HG03354 (cell line): ENCODE measurements at regions not wholly inside any gene's neighbourhood (a gene's known extent, or its start where the extent isn't known, plus 50 kb on each side); places are given as distances from the start of the nearest gene placed in this dataset.

Experiments used
- ATAC-seq: cut with Tn5 transposase; IDR thresholded peaks from one replicate; pipeline ENCODE4 v1.9.1; 2021; ENCODE audit warnings: mild to moderate bottlenecking; ENCODE audit not compliant: unreplicated experiment, poor library complexity, severe bottlenecking

DNA sequence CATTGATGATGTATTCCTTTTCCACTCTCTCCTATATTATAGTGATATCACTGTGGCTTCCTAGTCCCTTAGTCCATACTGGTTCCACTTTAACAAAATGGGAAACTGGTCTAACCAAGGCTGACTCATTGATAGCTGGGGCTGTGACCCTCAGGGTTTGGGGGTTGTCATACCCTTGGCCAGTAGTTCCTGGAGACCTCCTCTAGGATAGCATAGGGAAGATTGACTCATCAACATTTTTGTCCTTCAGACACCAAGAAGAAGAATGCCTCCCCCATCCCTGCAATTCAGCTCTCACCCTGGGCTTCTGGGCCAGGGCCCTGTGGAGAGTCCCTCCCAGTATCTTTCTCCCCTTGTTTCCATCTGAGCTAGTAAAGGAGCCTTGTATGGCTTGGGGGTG lies 68.8 kb upstream of the PRPS1 start:
- ATAC-seq: no peak

DNA sequence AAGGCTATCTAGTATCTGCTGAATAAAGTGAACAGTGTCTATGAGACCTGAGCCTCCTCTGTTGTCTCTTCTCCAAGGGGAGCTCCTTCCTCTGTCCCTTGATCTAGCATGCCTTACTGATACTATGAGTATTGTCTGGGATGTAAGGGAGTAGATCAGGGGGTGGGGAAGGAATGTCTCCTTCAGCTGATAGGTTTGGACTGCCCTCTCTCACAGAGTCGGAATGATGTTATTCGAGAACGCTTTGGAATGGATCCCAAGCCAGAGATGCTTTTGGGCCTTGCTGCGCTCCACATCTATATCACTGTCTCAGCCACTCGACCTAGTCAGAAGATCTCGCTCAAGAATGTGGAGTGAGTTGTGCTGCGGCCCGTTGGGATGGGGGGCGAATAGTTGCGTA lies 68.3 kb upstream of the PRPS1 start:
- ATAC-seq: no peak

DNA sequence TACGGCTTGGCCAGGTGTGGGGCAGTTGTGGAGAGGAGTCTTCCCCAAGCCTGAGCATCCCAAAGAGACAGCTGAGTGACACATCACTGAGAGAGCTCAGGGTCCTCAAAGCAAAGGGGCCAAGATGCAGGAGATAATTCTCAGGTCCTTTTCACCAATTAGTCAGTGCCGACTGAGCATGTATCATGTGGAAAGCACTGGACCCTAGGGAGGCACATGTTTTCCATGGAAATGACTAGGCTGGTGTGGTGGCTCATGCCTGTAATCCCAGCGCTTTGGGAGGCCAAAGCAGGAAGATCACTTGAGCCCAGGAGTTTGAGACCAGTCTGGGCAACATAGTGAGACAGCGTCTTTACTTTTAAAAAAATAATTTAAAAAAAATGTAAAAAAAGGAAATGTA lies 67.3 kb upstream of the PRPS1 start:
- ATAC-seq: no peak

DNA sequence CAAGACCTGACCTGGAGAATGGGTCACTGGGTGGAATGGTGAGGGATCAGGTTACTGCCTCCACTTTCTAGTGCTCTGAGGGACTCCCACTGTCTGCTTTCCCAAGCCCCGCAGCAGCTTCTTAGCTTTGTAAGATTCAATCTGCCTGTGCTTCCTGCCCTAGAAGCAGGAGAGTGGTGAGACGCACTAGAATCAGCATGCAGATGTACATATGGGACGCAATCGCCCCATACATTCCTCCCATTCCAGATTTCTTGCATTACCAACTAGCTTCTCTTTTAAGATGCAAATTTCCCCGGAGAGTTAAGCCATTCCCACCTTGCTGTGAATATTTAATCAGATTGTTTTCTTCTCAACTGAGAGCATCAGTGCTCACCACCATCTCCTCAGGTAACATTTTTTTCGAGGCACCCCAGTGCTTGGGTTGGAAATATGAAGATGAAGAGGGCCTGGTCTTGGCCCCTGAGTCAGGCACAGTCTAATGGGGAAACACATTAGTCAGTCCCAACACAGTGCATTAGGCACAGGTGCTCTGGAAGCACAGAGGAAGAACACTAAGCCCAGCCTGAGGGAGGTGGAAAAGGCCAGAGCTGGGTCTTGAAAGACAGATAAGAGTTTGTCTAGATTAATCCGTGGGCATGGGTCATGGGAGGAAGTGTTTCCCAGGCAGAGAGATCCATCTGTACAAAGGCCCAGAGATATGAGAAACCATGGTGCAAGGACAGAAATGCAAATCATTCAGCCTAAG lies 66.7 kb upstream of the PRPS1 start:
- no peak for ATAC-seq

DNA sequence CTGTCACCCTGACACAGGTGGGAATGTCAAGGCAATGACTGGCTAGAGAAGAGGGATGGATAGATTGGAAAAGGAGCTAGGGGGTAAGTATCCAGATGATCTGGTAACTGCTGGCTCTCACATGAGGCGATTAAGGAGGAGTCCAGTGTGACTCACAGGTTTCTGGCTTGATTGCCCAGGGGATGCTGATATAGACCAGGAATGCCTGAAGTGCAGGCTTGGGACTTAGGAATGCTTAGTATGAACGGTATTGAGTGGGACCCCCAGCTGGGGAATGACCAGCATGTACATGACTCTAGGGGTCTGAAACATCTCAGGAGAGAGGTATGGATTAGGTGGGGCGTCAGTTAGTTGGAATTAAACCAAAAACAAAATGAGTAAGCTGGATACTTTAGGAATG lies 65.8 kb upstream of the PRPS1 start:
- no peak for ATAC-seq

DNA sequence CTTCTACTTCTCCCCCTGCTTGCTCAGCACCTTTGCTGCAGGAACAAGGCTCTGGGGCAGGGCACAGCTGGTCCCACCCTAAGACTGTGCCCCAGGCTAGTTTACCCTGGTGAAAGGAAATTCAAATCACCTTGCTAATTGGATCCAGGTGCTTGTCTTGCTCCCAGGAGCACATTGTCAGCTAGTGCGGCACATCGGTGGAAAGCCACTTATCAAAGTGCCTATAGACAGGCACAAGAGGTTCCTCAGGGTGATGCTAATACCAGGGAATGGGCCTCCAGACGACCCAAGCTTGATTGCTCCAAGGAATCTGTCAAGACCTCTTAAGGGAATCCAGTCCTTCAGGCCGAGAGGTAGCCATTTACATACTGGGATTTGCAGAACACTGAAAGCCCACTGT lies 64.5 kb upstream of the PRPS1 start:
- no peak for ATAC-seq

DNA sequence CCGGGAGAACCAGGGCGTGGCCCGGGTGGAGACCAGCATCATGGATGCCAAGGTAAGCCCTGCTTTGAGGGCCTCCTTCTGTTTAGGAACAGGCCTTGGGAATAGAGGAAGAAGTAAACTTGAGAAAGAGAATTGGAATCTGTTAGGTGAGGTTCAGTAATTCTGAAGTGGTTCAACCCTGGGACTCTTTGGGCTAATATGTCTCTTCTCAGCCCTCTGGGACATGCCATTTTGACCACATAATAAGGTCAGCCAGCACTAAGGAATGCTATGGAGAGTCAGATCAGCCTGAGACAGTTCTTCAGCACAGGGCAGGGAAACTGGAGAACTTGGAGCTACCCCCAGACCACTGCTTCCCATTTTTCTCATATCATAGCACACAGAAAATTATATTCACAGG lies 63.3 kb upstream of the PRPS1 start:
- ATAC-seq: no peak

DNA sequence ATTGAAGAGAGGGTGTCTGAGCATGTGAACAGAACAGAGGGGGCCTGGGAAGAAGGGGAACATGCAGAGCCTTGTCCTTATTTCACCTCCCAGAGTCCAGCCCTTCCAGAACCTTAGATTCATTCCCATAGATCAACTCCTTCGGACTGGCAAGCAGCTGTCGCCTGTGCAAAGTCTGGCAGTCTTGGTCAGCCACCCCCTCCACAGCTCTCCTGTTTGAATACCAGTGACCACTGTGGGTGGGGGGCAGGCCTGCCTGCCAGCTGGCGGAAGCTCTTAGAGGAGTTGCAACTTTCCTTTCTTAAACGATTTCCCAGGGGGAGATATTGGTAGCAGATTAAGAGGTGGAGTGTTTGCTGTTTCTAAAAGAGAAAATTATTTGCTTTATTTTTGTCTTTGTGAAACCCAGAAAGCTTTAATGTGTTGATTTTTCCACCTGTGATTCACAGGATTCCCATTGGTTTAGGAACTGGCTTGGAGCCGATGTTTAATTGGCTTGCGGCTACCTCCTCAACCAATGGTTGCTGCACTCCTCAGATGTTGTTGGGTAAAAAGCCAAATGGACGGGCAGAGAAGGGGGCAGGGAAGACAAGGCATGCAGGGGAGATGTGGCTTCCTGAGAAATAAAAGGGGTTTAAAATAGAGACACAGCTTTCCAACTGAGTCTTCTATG lies 62.2 kb upstream of the PRPS1 start:
- ATAC-seq: peak; percentile 84

DNA sequence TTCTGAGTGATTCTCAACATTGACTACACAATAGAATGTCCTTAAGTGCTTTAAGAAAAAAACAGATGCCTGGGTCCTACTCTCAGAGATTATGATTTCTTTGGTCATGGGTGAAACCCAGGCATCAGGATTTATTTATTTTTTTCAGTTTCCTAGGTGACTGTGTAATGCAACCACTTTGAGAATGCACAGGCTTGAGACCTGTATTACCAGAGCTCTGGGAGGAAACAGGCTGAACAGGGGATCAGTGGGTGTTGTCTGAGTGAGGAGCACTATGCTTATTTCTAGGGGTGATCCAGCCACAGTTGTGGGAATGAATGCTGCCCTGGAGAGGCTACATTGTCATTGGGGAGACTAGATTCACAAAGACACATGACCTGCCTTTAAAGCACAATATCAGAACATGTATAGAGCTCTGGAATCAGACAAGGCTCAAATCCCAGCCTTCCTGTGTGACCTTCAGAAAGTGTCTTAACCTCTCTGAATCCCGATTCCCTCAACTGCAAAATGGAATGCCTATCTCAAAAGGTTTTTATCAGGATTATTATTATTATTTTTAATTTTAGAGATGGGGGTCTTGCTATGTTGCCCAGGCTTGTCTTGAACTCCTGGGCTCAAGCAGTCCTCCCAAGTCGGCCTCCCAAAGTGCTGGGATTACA lies 61.6 kb upstream of the PRPS1 start:
- peak; percentile 28 for ATAC-seq

DNA sequence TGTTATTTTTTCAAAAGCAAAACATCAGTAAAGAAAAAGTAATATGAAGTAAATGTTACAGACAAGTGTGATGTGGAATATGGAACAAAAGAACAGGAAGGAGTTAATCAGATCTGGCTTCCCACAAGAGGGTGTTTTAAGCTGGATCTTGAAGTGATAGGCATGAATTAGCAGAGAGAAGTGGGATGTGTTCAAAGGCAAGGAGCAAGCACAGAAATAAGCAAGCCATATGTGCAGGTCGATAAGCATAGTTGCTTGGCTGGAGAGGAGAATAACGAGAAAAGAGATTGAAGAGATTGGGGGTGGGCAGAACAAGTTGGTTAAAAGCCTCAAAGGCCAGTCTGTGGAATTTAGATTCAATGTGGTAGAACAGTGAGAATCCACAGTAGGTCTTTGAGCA lies 60.9 kb upstream of the PRPS1 start:
- no peak for ATAC-seq

DNA sequence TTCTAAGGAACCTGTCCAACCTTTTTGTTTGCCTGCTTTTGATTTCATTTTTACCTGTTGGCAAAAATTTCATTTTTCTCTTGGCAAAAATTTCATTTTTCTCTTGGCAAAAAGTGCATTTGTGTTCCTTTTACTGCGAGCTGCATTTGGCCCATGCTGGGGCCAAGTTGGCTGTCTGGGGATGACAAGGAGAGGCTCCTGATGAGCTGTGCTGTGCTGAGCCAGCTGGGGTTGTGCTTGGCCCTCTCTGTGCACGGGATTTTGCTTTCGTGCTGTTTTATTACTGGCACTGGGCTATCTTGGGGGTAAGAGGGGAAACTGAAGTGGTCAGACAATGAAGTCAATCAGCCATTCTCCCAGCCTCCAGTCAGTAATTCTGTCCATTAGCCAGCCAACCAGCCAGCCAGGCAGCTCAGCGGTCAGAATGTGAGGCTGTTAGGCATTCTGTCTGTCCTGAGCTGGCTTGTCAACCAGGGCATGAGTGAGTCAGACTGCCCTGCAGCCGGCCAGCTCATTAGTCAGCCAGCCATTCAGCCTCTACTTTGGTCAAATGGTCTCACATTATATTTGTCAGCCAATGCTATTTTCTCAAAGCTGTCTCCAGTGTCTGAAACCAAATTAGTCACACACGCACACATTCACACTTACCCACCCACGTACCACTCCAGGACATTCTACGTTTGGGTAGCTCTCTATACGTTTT lies 56.9 kb upstream of the PRPS1 start:
- no peak for ATAC-seq

DNA sequence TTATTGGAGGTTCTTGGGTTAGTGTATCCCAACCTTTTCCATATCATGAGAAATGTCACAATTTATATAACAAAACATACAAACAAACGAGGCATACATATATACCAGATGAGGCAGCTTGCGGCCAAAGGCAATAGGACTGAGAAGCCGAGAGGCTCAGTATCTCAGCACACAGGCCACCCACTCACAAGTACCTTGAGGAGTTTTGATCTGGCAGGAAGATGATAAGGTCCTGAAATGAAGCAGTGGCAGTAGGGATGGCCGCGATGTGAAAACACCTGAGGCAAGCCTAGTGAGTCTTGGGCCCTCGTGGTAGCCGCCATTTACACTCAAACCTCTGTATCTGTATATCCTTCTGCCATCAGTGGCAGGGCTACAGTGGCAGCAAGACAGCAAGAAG lies 55.3 kb upstream of the PRPS1 start:
- no peak for ATAC-seq

DNA sequence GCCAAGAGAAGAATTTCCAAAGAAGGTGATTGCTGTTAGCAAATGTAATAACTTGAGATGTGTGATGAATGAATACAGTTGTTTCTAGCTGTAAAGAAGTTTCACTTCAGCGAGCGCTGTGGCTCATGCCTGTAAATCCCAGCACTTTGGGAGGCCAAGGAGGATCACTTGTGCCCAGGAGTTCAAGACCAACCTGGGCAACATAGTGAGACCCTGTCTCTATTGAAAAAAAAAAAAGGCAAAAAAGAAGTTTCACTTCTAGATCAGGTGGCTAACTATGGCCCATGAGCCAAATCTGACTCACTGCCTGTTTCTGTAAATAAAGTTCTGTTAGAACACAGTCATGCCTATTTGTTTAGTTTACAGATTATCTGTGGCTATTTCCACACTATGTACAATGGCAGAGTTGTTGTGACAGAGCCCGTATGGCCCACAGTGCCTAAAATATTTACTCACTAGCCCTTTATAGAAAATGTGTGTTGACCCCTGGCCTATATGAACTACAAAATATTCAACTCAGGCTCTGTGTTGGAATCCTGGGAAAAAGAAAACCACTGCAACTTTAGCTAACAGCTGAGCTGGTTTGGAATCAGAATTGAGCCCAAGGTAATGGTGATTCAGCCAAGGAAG lies 54.1 kb upstream of the PRPS1 start:
- no peak for ATAC-seq

DNA sequence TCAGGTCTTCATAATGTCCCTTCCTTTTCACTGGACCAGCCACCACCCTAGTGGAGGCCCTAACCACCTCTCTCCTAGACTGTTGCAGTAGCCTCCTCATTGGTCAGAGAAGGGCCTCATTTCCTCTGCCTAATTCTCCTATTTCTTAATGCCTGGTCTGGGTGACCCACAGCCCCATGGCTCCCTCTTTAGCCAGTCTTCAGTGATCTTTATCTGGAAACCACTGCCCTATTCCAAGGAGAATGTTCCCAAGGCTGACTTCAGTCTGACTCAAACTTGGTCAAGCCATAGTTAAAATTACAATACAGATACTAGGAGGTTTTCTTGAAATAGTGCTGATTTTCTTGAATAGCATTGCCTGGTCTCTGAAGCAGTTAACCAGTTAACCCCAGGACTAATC lies 53.6 kb upstream of the PRPS1 start:
- no peak for ATAC-seq

DNA sequence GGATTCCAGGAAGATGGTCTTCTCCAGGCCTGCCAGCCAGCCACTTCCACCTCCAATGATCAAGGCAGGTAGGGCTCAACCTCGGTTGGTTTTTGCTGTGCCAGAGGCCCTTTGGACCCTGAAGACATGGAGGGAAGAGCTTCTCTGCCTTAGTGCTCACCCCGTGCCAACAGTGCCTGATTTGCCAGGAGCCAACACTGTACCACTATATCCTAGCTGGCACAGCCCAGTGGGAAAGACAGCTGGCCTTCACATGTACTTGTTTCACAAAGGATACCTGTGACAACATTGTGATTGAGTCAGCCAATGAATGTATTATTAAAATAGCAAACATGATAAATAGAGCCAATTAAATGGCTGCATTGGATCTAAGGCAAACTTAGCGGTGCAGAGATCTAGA lies 51.9 kb upstream of the PRPS1 start:
- ATAC-seq: peak; percentile 18

DNA sequence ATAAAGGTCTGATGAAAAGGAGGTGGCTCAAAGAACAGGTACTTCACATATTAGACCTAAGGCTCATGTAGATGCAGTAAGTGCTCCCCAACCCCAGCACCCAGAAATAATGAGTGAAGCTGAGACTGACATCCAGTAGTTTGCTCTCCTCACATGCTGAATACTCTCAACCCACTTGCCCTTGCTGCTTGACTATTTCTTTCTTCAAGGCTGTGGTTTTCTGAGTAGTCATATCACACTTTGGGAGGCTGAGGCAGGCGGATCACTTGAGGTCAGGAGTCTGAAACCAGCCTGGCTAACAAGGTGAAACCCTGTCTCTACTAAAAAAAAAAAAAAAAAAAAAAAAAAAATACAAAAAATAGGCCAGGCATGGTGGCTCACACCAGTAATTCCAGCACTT lies 51.5 kb upstream of the PRPS1 start:
- ATAC-seq: peak; percentile 70

DNA sequence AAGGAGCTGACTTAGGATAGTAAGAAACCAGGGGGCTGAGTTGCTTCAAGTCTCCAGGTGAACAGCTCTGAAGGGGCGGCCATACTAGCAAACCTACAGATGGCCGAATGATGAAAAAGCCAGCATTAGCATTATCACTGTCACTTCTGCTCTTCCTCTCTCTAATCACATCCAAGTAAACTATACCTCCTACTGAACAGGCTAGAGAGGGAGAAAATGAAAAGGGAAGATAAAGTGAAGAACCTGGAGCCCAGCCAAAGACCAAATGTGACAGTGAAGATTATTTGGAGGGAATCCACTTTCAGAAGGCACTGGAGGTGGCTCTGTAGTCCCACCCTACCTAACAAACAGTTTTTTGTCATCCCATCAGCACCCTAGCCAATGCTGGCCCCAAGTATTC lies 50.4 kb upstream of the PRPS1 start:
- ATAC-seq: no peak
